Upper lobe of right lung (tissue), 1 donor: ENCODE measurements at regions not wholly inside any gene's neighbourhood (a gene's known extent, or its start where the extent isn't known, plus 50 kb on each side); places are given as distances from the start of the nearest gene placed in this dataset.

Experiments
- ATAC-seq: fragments of 200-7000 bp; cut with Tn5 transposase; one replicate; pipeline ENCODE4 v1.9.1; 2020; ENCODE audit warnings: mild to moderate bottlenecking, moderate library complexity
- DNase-seq: peaks from one replicate; pipeline ENCODE4 v3.0.0-alpha.2; 2020
- H3K27ac ChIP-seq: fragments of 200-600 bp; one replicate; pipeline ENCODE4 v1.8.0; 2022
- H3K27me3 ChIP-seq: fragments of 200-600 bp; one replicate; pipeline ENCODE4 v1.8.0; 2022; ENCODE audit warnings: mild to moderate bottlenecking
- H3K36me3 ChIP-seq: fragments of 200-600 bp; one replicate; pipeline ENCODE4 v1.8.0; 2022
- H3K4me1 ChIP-seq: fragments of 200-600 bp; one replicate; pipeline ENCODE4 v1.8.0; 2022
- H3K4me3 ChIP-seq: fragments of 200-600 bp; one replicate; pipeline ENCODE4 v1.8.0; 2022; ENCODE audit warnings: mild to moderate bottlenecking
- H3K9me3 ChIP-seq: fragments of 200-600 bp; one replicate; pipeline ENCODE4 v1.8.0; 2022
- intact Hi-C: fragments of 100-400 bp; cut with DNase I; formaldehyde crosslinking; loops from one replicate; pipeline ENCODE4 v1.11.0; 2022
- TF ChIP-seq, protein P1 (sequence below): fragments of 200-600 bp; IDR thresholded peaks from one replicate; pipeline ENCODE4 v1.8.0; 2022; ENCODE audit warnings: antibody characterized with exemption
- donor health status: DM: no; HTN: yes; CAD: no; lungs with severe emphysema.

DNA sequence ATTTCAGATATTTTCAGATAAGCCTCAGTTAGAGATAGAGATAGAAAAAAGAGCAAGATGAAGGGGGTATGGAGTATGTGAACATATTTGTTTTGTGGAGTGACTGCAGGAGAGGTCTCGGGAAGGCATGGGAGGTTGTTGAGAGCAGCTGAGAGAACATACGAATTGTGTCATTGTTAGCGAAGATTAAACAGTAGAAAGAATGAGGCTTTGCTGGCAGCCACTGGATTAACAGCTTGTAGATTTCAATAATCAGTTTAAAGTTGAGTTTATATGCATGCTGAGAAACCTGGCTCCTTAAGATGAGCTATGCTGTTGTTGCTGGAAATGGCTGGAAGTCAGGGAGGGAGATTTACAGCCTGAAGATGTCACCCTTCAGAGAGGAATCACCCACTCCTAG, 100.9 kb upstream of the SORCS3 start:
- H3K27me3 ChIP-seq: peaks cover 7% of the 10 kb centered on the region
- no peaks in the 10 kb centered on the region for H3K36me3 ChIP-seq
- H3K9me3 ChIP-seq: no peaks in the 10 kb centered on the region
- intact Hi-C loops: no loop called here
- no peak overlapping the region for H3K27ac ChIP-seq
- no peak for DNase-seq
- no peak for ATAC-seq
- TF ChIP-seq, protein P1, sequence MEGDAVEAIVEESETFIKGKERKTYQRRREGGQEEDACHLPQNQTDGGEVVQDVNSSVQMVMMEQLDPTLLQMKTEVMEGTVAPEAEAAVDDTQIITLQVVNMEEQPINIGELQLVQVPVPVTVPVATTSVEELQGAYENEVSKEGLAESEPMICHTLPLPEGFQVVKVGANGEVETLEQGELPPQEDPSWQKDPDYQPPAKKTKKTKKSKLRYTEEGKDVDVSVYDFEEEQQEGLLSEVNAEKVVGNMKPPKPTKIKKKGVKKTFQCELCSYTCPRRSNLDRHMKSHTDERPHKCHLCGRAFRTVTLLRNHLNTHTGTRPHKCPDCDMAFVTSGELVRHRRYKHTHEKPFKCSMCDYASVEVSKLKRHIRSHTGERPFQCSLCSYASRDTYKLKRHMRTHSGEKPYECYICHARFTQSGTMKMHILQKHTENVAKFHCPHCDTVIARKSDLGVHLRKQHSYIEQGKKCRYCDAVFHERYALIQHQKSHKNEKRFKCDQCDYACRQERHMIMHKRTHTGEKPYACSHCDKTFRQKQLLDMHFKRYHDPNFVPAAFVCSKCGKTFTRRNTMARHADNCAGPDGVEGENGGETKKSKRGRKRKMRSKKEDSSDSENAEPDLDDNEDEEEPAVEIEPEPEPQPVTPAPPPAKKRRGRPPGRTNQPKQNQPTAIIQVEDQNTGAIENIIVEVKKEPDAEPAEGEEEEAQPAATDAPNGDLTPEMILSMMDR: no peak
- H3K4me3 ChIP-seq: no peak overlapping the region
- no peaks in the 10 kb centered on the region for H3K4me1 ChIP-seq

DNA sequence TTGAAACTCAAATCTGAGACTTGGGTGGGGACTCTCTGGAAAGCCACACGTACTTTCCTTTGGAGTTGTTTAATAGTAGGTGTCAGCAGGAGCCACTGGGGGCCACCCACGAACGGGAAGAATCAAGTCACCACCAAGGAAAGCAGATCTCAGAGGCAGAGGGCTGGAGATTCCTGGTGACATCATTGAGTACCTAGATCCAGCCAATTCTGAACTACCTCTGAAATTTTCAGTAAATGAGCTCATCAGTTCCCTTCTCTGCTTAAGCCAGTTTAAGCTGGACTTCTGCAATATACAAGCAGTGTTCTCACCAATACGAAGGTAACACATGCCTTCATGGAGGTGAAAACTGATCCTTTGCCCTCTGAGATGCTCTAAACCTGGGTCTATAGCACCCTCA, 99.3 kb upstream of the SORCS3 start:
- H3K27me3 ChIP-seq: peaks cover under 1% of the 10 kb centered on the region
- no peak overlapping the region for H3K4me3 ChIP-seq
- DNase-seq (no peak), ATAC-seq (no peak)
- no peaks in the 10 kb centered on the region for H3K36me3 ChIP-seq
- no peak overlapping the region for H3K27ac ChIP-seq
- no peaks in the 10 kb centered on the region for H3K9me3 ChIP-seq
- intact Hi-C loops: no loop called here
- H3K4me1 ChIP-seq: no peaks in the 10 kb centered on the region
- TF ChIP-seq, protein P1: no peak

DNA sequence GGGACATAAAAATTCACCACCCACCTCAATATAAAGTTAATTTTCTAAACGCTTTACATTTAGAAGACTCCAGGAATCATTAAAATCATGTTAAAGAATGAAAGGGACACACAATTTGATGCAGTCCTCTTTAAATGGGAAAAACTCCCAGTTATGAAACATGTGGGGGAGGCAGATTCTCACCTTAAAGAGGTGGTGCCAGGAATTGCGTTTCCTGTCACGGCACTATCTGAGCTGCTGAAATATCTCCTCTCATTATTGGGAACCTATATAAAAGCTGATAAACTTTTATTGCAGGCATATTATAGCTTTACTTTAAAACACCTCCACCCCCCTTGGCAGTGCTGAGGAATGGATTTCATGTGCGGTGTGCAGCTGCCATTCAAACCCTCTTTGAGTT, 94.8 kb upstream of the SORCS3 start:
- intact Hi-C loops: no loop called here
- no peak overlapping the region for H3K4me3 ChIP-seq
- H3K27ac ChIP-seq: no peak overlapping the region
- ATAC-seq (no peak), DNase-seq (no peak)
- no peaks in the 10 kb centered on the region for H3K9me3 ChIP-seq
- TF ChIP-seq, protein P1: no peak
- H3K27me3 ChIP-seq: no peaks in the 10 kb centered on the region
- H3K4me1 ChIP-seq: no peaks in the 10 kb centered on the region
- H3K36me3 ChIP-seq: no peaks in the 10 kb centered on the region

DNA sequence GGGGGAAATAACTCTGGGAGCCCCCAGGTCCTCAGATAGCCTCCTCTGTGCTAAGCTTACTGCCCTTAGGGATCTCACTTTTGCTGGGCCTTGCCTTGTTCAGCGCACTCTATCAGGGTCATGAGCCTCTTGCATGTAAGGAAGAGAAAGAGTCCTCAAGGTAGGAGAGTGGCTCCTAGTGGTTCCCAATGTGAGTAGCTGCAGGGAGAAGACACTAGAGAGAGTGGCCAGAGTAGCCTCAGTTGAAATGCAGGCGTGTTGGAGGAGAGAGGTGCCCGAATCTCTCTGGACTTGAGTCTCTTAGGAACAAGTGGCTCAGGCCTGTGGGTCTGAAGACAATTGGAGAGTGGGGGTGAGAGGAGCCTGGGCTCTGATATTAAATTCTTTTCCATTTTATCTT, 94.3 kb upstream of the SORCS3 start:
- no peak overlapping the region for H3K27ac ChIP-seq
- ATAC-seq (no peak), DNase-seq (no peak)
- intact Hi-C loops: no loop called here
- H3K4me3 ChIP-seq: no peak overlapping the region
- no peaks in the 10 kb centered on the region for H3K36me3 ChIP-seq
- H3K27me3 ChIP-seq: peaks cover 4% of the 10 kb centered on the region
- no peaks in the 10 kb centered on the region for H3K9me3 ChIP-seq
- no peaks in the 10 kb centered on the region for H3K4me1 ChIP-seq
- TF ChIP-seq, protein P1: no peak

DNA sequence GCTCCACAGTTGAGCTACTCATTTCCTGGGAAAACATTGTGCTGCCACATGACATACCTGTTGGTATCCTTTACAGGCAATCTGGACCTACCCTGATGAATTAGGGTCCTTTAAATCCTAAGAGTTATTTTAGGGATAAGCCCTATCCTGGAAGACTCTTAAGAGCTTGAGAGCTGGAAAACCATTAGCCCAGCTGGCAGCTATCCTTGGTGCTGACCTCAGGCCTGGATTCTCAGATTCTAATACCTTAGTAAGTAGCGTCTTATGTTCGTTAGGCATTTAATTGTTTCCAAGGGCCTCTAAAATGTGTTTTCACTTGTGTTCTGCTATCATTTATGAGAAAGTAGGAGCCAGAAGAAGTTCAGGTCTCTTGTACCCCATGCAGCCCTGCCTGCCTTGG, 93.0 kb upstream of the SORCS3 start:
- ATAC-seq (no peak), DNase-seq (no peak)
- H3K4me1 ChIP-seq: no peaks in the 10 kb centered on the region
- H3K27me3 ChIP-seq: peaks cover 12% of the 10 kb centered on the region
- H3K27ac ChIP-seq: no peak overlapping the region
- no peaks in the 10 kb centered on the region for H3K9me3 ChIP-seq
- TF ChIP-seq, protein P1: no peak
- intact Hi-C loops: no loop called here
- H3K4me3 ChIP-seq: no peak overlapping the region
- no peaks in the 10 kb centered on the region for H3K36me3 ChIP-seq

DNA sequence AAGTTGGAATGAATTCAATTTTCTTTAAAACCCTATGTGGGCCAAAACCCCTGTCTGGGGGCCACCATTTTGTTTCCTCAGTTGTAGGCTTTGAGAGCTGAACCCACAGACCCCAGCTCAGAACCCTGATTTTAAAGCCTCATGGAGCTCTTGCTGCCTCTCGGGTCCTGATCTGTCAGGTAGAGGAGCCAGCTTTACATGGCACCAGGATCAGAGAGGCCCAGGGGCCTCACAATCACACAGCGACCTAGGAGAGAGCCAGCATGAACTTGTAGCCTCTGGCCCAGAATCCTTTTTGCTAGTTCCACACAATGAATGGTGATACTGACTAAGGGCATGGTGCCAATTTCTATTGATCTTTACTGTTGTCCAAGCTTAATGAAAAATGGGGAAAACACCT, 84.3 kb upstream of the SORCS3 start:
- Histone ChIP-seq H3K9me3 (no peaks in the 10 kb centered on the region), H3K4me3 (no peak overlapping the region), H3K4me1 (no peaks in the 10 kb centered on the region), H3K36me3 (no peaks in the 10 kb centered on the region), H3K27me3 (peaks cover 8% of the 10 kb centered on the region), H3K27ac (no peak overlapping the region)
- ATAC-seq (no peak), DNase-seq (no peak)
- intact Hi-C loops: no loop called here
- TF ChIP-seq, protein P1: no peak
